HPDE6-E6E7 (cell line): ENCODE measurements at regions not wholly inside any gene's neighbourhood (a gene's known extent, or its start where the extent isn't known, plus 50 kb on each side); places are given as distances from the start of the nearest gene placed in this dataset.
A peak's percentile ranks its signal among the peaks of the same experiment; 100 is the strongest.

ENCODE experiments used
- DNase-seq: peaks from one replicate; pipeline ENCODE4 v3.0.0; 2011; ENCODE audit warnings: missing footprints; ENCODE audit errors: extremely low spot score

GRCh38 chr3:152100491-152101132 is 168.1 kb upstream of the MBNL1 start:
- no peak for DNase-seq

DNA sequence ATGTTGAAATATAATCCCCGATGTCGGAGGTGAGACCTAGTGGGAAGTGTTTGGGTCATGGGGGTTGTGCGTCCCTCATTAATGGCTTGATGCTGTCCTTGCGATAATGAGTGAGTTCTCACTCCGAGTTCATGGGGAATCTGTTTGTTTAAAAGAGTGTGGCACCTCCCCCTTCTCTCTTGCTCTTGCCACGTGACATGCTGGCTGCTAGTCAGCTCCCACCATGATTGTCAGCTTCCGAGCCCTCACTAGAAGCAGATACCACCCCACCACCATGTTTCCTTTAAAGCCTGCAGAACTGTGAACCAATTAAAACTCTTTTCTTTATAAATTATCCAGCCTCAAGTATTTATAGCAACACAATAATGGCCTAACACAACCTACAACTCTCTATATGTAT is 166.3 kb upstream of the MBNL1 start:
- DNase-seq = no peak

GRCh38 chr3:152103257-152103656 is 165.5 kb upstream of the MBNL1 start:
- DNase-seq = no peak

DNA sequence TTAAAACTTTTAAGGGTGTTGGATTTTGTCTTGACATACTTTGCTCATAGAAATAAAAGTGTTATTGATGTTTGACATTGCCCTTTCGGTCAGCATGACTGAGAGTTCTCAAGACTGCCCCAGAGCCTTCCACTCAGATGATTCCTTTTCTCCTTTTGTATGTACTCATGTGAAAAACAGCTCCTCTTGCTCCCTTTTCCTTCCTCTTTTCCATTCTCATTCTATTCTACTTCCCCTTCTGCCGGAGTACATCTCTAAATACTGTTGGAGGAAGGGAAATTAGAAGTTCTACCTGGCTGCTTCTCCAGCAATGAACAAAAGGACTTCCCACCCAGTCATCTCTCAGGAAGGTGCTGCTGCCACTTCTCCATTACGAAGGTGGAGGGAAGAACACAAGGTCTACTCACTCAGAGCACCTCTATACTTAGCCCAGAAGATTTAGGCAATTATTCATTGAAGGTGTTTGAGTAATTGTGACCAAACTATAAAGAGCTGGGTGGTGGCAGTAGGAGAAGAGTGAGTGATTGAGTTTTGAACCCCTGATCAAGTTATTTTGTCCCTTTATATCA is 163.8 kb upstream of the MBNL1 start:
- no peak for DNase-seq

- DNase-seq = no peak
Observed at GRCh38 chr3:152105446-152105845, 163.3 kb upstream of the MBNL1 start.

- DNase-seq = no peak
Observed at GRCh38 chr3:152109038-152109437, 159.7 kb upstream of the MBNL1 start.

DNA sequence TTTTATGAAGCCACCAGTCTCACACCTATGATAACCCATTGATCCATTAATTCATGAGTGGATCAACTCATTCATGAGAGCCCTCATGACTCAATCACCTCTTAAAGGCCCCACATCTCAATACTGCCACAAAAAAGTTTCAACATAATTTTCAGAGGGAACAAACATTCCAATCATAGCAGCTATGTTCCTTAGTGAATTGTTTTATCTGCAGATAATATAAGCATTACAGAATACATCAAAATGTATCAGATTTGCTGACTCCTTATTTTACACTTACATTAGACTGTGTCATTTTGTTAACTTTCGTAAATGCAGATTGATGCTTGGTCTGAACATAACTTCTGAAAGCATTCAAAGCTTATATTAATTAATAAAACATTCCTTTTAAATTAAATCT is 155.3 kb upstream of the MBNL1 start:
- no peak for DNase-seq

- DNase-seq = no peak
Observed at GRCh38 chr3:152113992-152114651, 154.6 kb upstream of the MBNL1 start.

DNA sequence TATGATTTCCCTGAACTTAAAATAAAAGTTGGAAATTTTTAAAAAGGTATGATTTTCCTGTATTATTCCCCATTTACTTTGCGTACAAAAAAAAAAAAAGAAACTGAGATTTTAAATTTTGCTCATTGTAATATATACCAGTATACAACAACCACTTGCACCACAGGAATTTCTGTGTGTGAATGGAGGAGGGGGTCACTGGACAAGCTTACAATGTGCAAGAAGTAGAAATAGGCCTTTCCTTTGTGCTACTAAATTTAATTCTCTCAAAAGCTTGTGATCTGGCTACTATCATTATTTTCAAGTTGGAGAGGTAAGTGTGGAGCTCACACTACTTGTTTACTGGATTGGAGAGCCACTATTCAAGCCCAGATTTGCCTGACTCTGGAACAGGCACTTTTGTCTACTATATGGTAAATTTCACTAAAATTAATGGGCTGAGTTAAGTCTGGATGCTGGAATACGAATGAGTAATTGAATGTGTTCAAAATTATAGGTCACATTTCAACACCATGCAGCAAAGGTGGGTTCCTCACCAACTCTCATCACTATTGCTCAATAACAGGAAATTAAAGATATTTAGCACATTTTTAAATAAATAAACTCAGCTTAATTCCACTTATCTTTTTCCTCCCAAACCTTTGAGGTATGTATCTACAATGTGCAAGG is 148.0 kb upstream of the MBNL1 start:
- DNase-seq = peak; percentile 17

- peak; percentile 21 for DNase-seq
Observed at GRCh38 chr3:152121270-152121636, 147.5 kb upstream of the MBNL1 start.

DNA sequence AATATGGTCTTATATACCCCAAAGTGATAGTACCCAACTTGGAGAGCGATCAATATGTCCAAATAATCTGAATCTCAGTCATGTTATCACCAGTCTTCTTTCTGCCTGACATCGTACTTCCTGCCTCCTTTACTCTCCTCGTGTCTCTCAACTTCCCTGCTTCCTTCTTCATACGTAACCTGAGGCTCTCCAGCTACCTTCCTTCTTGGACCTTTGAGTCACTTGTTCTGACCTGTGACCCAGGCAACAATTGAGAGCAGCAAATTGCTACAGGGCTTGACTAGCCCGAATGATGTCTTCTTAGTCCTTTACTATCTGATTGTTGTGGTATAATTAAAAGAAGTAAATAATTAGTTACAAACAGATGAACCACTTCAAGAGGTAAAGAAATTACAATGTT is 145.9 kb upstream of the MBNL1 start:
- peak; percentile 4 for DNase-seq

- DNase-seq = no peak
Observed at GRCh38 chr3:152123457-152123856, 145.3 kb upstream of the MBNL1 start.

- DNase-seq = no peak
Observed at GRCh38 chr3:152126260-152126659, 142.5 kb upstream of the MBNL1 start.

GRCh38 chr3:152127058-152127457 is 141.7 kb upstream of the MBNL1 start:
- DNase-seq = no peak

DNA sequence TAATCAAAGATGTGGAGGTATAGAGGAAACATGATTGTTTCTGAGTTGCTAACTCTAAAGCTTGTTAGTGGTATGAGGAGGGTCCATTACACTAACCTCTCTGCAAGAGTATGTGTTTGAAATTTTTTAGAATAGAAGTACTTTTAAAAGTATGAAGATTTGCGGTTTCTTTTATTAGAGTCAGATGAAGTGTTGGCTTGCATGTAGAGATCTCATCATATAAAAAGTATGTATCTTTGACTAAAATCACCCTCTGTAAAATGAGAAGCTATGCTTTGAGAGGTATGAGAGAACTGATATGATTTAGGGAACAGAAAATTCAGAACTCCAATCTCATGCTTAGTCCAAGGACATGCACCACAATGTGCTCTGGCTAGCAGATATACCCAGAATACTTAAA is 140.4 kb upstream of the MBNL1 start:
- no peak for DNase-seq

- DNase-seq = no peak
Observed at GRCh38 chr3:152139651-152140050, 129.1 kb upstream of the MBNL1 start.

GRCh38 chr3:152146461-152146860 is 122.3 kb upstream of the MBNL1 start:
- no peak for DNase-seq

DNA sequence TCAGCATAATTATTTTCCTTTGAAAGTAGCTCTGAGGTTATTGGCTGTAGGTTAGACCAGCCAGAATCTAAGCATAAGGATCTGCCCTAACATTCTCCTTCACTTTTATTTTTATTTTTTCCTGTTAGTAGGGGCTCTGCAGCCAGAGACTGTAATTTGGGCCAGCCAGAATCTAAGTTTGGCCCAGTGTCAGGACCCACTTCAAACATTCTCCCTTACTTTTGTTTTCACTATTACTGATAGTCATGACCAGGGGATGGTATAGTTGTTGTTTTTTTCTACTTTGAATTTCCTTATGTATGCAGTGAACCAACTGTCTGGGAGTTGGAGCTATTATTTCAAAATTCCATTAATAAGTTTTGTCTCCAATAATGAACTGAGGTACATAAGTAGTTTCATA is 121.0 kb upstream of the MBNL1 start:
- no peak for DNase-seq

DNA sequence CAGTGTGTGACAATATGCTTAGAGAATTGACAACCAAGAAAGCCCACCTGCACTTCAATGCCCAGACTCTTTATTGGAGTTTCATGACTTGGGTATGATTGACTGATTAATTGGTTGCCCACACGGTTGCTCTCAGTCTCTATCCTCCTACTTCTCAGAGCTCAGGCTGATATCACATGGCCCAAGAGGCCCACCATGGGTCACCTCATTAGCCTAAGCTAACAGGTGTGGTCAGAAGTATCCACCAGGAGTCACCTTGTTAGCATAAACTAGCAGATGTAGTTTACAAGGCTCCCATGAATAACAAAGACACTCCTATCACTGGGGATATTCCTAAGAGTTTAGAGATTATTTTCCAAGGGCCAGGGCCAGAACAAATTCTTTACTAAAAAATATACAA is 120.2 kb upstream of the MBNL1 start:
- no peak for DNase-seq

GRCh38 chr3:152149832-152150231 is 118.9 kb upstream of the MBNL1 start:
- peak; percentile 23 for DNase-seq

DNA sequence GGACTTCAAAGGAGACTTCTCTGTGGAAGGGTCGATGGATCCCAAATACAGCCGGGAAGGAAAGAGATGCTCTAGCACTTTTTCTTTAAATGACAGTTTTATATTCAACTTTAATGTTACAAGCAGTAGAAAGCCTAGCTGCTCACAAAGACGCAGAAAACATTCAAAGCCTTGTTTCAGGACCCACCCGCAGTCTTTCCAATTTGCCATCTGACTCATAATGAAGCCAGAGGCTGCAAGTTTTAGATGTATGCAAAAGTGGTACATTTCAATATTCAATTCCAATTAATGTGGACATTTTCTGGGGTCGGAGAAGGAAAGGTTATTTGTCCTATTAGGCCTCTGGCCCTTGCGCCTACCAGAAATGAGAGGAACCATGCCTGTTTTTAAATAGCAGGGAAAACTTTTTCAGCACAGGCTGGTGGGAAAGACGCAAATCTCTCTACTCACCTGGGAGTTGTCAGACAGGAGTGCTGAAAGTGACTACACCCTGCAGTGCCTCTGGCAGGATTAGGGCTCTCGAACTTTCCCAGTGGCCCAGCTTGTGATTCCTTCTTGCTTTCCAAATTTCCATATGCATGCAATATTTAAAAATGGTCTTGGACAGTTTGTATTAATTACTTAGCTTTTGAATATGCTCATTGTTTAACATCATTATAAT is 117.4 kb upstream of the MBNL1 start:
- DNase-seq = no peak
